CD1c-positive myeloid dendritic cell (primary cell): ENCODE measurements at regions not wholly inside any gene's neighbourhood (a gene's known extent, or its start where the extent isn't known, plus 50 kb on each side); places are given as distances from the start of the nearest gene placed in this dataset.
"Not testable (repeated sequence)": the region's sequence is repeated elsewhere in the genome, so short reads cannot be mapped to it uniquely, and the experiment has no call there.

Experiments used
- DNase-seq: peaks from one replicate; pipeline ENCODE4 v3.0.0-alpha.2; 2016; ENCODE audit errors: extremely low spot score

GRCh38 chr7:112678626-112679025, 111.6 kb downstream of the TMEM168 start:
- no peak for DNase-seq

DNA sequence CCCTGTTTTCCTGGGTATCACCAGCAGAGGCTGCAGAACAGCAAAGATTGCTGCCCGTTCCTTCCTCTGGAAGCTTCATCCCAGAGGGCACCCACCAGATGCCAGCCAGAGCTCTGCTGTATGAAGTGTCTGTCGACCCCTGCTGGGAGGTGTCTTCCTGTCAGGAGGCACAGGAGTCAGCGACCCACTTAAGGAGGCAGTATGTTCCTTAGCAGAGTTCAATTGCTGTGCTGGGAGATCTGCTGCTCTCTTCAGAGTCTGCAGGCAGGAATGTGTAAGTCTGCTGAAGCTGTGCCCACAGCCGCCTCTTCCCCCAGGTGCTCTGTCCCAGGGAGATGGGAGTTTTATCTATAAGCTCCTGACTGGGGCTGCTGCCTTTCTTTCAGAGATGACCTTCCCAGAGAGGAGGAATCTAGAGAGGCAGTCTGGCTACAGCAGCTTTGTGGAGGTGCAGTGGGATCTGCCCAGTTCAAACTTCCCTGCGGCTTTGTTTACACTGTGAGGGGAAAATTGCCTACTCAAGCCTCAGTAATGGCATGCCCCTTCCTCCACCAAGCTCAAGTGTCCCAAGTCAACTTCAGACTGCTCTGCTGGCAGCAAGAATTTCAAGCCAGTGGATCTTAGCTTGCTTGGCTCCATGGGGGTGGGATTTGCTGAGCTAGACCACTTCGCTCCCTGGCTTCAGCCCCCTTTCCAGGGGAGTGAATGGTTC, 100.6 kb downstream of the TMEM168 start:
- not testable (repeated sequence) for DNase-seq

GRCh38 chr7:112692333-112692732, 97.9 kb downstream of the TMEM168 start:
- no peak for DNase-seq

DNA sequence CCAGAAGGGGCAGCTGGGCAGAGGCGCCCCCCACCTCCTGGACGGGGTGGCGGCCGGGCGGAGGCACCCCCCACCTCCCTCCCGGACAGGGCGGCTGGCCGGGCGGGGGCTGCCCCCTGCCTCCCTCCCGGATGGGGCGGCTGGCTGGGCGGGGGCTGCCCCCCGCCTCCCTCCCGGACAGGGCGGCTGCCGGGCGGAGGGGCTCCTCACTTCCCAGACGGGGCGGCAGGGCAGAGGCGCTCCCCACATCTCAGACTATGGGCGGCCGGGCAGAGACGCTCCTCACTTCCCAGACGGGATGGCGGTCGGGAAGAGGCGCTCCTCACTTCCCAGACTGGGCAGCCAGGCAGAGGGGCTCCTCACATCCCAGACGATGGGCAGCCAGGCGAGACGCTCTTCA, 93.0 kb downstream of the TMEM168 start:
- not testable (repeated sequence) for DNase-seq

GRCh38 chr7:112699725-112700513, 90.3 kb downstream of the TMEM168 start:
- no peak for DNase-seq

GRCh38 chr7:112701456-112701855, 88.7 kb downstream of the TMEM168 start:
- no peak for DNase-seq

DNA sequence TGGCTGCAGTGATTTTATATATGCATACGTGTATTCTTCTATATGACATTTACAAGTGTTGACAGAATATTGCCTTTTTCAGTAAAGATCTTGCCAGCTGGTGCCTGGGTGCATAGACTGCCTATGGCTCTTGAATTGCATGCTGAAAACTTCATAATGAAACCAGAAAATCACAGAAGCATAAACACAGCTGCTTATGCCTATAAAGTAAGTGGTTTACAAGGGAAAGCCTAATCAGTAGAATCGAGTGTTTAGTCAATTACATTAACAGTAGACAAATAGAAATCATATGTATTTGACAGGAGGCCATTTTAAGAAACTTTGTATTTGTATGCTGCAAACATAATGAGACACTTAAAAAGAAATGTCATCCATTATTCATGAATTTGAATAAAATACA, 82.5 kb downstream of the TMEM168 start:
- no peak for DNase-seq

- no peak for DNase-seq
Measured at GRCh38 chr7:112708236-112708635, 82.0 kb downstream of the TMEM168 start.
